H9 (cell line): ENCODE measurements at regions not wholly inside any gene's neighbourhood (a gene's known extent, or its start where the extent isn't known, plus 50 kb on each side); places are given as distances from the start of the nearest gene placed in this dataset.

Source experiments
- DNase-seq: peaks from one replicate; pipeline ENCODE4 v3.0.0-alpha.2; 2017
- H2AFZ ChIP-seq: one replicate; pipeline ENCODE4 v1.6.1; 2013; ENCODE audit warnings: mild to moderate bottlenecking, low read length, control low read depth, moderate library complexity
- H2AK5ac ChIP-seq: 2 replicates; pipeline ENCODE4 v1.6.1; 2013; ENCODE audit warnings: low read length, control low read depth, mixed read lengths; ENCODE audit not compliant: insufficient read length
- H2BK120ac ChIP-seq: one replicate; pipeline ENCODE4 v1.6.1; 2013; ENCODE audit warnings: low read depth, mild to moderate bottlenecking, low read length, control low read depth, inconsistent platforms; ENCODE audit not compliant: poor library complexity, severe bottlenecking
- H2BK12ac ChIP-seq: 2 replicates; pipeline ENCODE4 v1.6.1; 2013; ENCODE audit warnings: low read length, control low read depth, mixed read lengths, low read depth; ENCODE audit not compliant: insufficient read length
- H2BK15ac ChIP-seq: 2 replicates; pipeline ENCODE4 v1.6.1; 2013; ENCODE audit warnings: low read depth, low read length, control low read depth
- H2BK20ac ChIP-seq: one replicate; pipeline ENCODE4 v1.6.1; 2013; ENCODE audit warnings: low read depth, mild to moderate bottlenecking, low read length, control low read depth, inconsistent platforms; ENCODE audit not compliant: poor library complexity, severe bottlenecking
- H2BK5ac ChIP-seq: 2 replicates; pipeline ENCODE4 v1.6.1; 2013; ENCODE audit warnings: low read length, control low read depth, mixed read lengths; ENCODE audit not compliant: insufficient read length
- H3K14ac ChIP-seq: 2 replicates; pipeline ENCODE4 v1.6.1; 2013; ENCODE audit warnings: low read length, control low read depth; ENCODE audit not compliant: insufficient read depth
- H3K18ac ChIP-seq: 2 replicates; pipeline ENCODE4 v1.6.1; 2013; ENCODE audit warnings: low read depth, mild to moderate bottlenecking, mixed read lengths, low read length, control low read depth; ENCODE audit not compliant: insufficient read length
- H3K23ac ChIP-seq: 2 replicates; pipeline ENCODE4 v1.6.1; 2013; ENCODE audit warnings: low read length, control low read depth, mixed read lengths, low read depth; ENCODE audit not compliant: insufficient read length
- H3K23me2 ChIP-seq: 2 replicates; pipeline ENCODE4 v1.6.1; 2013; ENCODE audit warnings: low read depth, mild to moderate bottlenecking, mixed read lengths, low read length, control low read depth; ENCODE audit not compliant: insufficient read length, poor library complexity, severe bottlenecking
- H3K27ac ChIP-seq: 2 replicates; pipeline ENCODE4 v1.5.1; 2013; ENCODE audit warnings: low read length, control low read depth, mixed read lengths, low read depth; ENCODE audit not compliant: insufficient read length
- H3K27me3 ChIP-seq: 2 replicates; pipeline ENCODE4 v1.6.1; 2013; ENCODE audit warnings: low read length, control low read depth, inconsistent platforms; ENCODE audit not compliant: insufficient read depth
- H3K4ac ChIP-seq: 2 replicates; pipeline ENCODE4 v1.6.1; 2013; ENCODE audit warnings: low read depth, mild to moderate bottlenecking, control low read depth, inconsistent platforms, low read length, moderate library complexity
- H3K4me1 ChIP-seq: 2 replicates; pipeline ENCODE4 v1.6.1; 2013; ENCODE audit warnings: low read length, control low read depth, inconsistent platforms; ENCODE audit not compliant: insufficient read depth
- H3K4me2 ChIP-seq: 2 replicates; pipeline ENCODE4 v1.6.1; 2013; ENCODE audit warnings: low read length, control low read depth, mixed read lengths; ENCODE audit not compliant: insufficient read length, insufficient read depth
- H3K56ac ChIP-seq: 2 replicates; pipeline ENCODE4 v1.6.1; 2013; ENCODE audit warnings: low read depth, mild to moderate bottlenecking, mixed read lengths, low read length, control low read depth; ENCODE audit not compliant: insufficient read length
- H3K79me1 ChIP-seq: 2 replicates; pipeline ENCODE4 v1.6.1; 2013; ENCODE audit warnings: low read depth, mild to moderate bottlenecking, moderate library complexity, low read length, control low read depth, inconsistent platforms; ENCODE audit not compliant: insufficient read depth, poor library complexity, severe bottlenecking
- H3K79me2 ChIP-seq: 2 replicates; pipeline ENCODE4 v1.6.1; 2013; ENCODE audit warnings: low read length, control low read depth, inconsistent platforms; ENCODE audit not compliant: insufficient read depth
- H3K9ac ChIP-seq: 2 replicates; pipeline ENCODE4 v1.6.1; 2013; ENCODE audit warnings: low read length, control low read depth, mixed read lengths; ENCODE audit not compliant: insufficient read length; ENCODE audit errors: extremely low read depth
- H3K9me3 ChIP-seq: one replicate; pipeline ENCODE4 v1.6.1; 2013; ENCODE audit warnings: low read depth, low read length, inconsistent platforms; ENCODE audit not compliant: control insufficient read depth
- H3T11ph ChIP-seq: one replicate; pipeline ENCODE4 v1.6.1; 2013; ENCODE audit warnings: mild to moderate bottlenecking, low read length, control low read depth, inconsistent platforms
- H4K20me1 ChIP-seq: one replicate; pipeline ENCODE4 v1.6.1; 2013; ENCODE audit not compliant: control insufficient read depth, insufficient read length, insufficient read depth
- H4K5ac ChIP-seq: 2 replicates; pipeline ENCODE4 v1.6.1; 2013; ENCODE audit warnings: low read depth, mild to moderate bottlenecking, mixed read lengths, low read length, control low read depth; ENCODE audit not compliant: insufficient read length
- H4K8ac ChIP-seq: replicated peaks from 2 replicates; pipeline ENCODE4 v1.6.1; 2013; ENCODE audit warnings: low read length, control low read depth, mixed read lengths, low read depth; ENCODE audit not compliant: insufficient read length
- H4K91ac ChIP-seq: 2 replicates; pipeline ENCODE4 v1.6.1; 2013; ENCODE audit warnings: low read depth, mild to moderate bottlenecking, moderate library complexity, mixed read lengths, low read length, control low read depth; ENCODE audit not compliant: insufficient read length
- H3K27ac Mint-ChIP-seq, 3 experiments: 2 replicates in 2 of 3; 3 replicates in 1 of 3; pipeline ENCODE4 v1.8.0; 2020 to 2021; ENCODE audit warnings: mixed read lengths in 3 of 3, mild to moderate bottlenecking in 1 of 3, moderate library complexity in 1 of 3
- H3K27me3 Mint-ChIP-seq: 2 replicates; pipeline ENCODE4 v1.8.0; 2021; ENCODE audit warnings: low read depth, mild to moderate bottlenecking, moderate library complexity, mixed read lengths
- H3K36me3 Mint-ChIP-seq, 3 experiments: 2 replicates in 2 of 3; 3 replicates in 1 of 3; pipeline ENCODE4 v1.8.0; 2020 to 2021; ENCODE audit warnings: low read depth in 3 of 3, mixed read lengths in 3 of 3; ENCODE audit not compliant: insufficient read depth in 1 of 3
- H3K4me1 Mint-ChIP-seq, 2 experiments: 2 replicates each; pipeline ENCODE4 v1.8.0; 2020; ENCODE audit warnings: mixed read lengths in 2 of 2
- H3K4me3 Mint-ChIP-seq, 2 experiments: 2 replicates in 1 of 2; 3 replicates in 1 of 2; pipeline ENCODE4 v1.8.0; 2020 to 2021; ENCODE audit warnings: mild to moderate bottlenecking in 2 of 2, mixed read lengths in 2 of 2, moderate library complexity in 1 of 2
- H3K9me3 Mint-ChIP-seq, 2 experiments: 2 replicates in 1 of 2; 3 replicates in 1 of 2; pipeline ENCODE4 v1.8.0; 2020; ENCODE audit warnings: mild to moderate bottlenecking in 2 of 2, mixed read lengths in 2 of 2, moderate library complexity in 1 of 2
- WGBS: extraction: QIAGEN DNeasy Blood & Tissue Kit; methylation state at CpG from one replicate; pipeline ENCODE4 v1.1.7; 2013; ENCODE audit warnings: missing lambda C conversion rate, low lambda C conversion rate, mixed read lengths; ENCODE audit not compliant: insufficient read length; ENCODE audit errors: extremely low coverage; 5-methylcytosine and 5-hydroxymethylcytosine counted together
- TF ChIP-seq, protein P1 (sequence below): fragments of 200-600 bp; sonication (generic); conservative IDR thresholded peaks from 3 replicates; pipeline ENCODE4 v1.8.0; 2021; ENCODE audit warnings: antibody characterized with exemption, mild to moderate bottlenecking

- Histone ChIP-seq H3T11ph (no peak overlapping the region), H3K27ac (no peak overlapping the region), H2BK20ac (no peak overlapping the region), H3K4ac (no peak overlapping the region), H2BK5ac (no peak overlapping the region), H4K20me1 (no peaks in the 10 kb centered on the region), H2AK5ac (no peak overlapping the region), H3K23ac (no peak overlapping the region), H3K4me2 (no peak overlapping the region), H3K23me2 (no peaks in the 10 kb centered on the region), H3K14ac (no peak overlapping the region), H3K18ac (no peak overlapping the region), H2BK120ac (no peak overlapping the region), H3K79me2 (no peaks in the 10 kb centered on the region), H3K4me1 (no peaks in the 10 kb centered on the region), H4K8ac (no peak overlapping the region), H2BK15ac (no peak overlapping the region), H4K91ac (no peak overlapping the region), H2AFZ (no peak overlapping the region), H2BK12ac (no peak overlapping the region), H3K56ac (no peak overlapping the region), H3K27me3 (no peaks in the 10 kb centered on the region), H4K5ac (no peak overlapping the region), H3K9ac (no peak overlapping the region), H3K9me3 (no peaks in the 10 kb centered on the region), H3K79me1 (no peaks in the 10 kb centered on the region)
- DNase-seq = no peak
- Mint-ChIP-seq H3K4me1 (no peaks in the 10 kb centered on the region), H3K4me3 (no peak overlapping the region), H3K27ac (no peak overlapping the region), H3K27me3 (no peaks in the 10 kb centered on the region), H3K9me3 (no peaks in the 10 kb centered on the region), H3K36me3 (no peaks in the 10 kb centered on the region)
- TF ChIP-seq, protein P1, sequence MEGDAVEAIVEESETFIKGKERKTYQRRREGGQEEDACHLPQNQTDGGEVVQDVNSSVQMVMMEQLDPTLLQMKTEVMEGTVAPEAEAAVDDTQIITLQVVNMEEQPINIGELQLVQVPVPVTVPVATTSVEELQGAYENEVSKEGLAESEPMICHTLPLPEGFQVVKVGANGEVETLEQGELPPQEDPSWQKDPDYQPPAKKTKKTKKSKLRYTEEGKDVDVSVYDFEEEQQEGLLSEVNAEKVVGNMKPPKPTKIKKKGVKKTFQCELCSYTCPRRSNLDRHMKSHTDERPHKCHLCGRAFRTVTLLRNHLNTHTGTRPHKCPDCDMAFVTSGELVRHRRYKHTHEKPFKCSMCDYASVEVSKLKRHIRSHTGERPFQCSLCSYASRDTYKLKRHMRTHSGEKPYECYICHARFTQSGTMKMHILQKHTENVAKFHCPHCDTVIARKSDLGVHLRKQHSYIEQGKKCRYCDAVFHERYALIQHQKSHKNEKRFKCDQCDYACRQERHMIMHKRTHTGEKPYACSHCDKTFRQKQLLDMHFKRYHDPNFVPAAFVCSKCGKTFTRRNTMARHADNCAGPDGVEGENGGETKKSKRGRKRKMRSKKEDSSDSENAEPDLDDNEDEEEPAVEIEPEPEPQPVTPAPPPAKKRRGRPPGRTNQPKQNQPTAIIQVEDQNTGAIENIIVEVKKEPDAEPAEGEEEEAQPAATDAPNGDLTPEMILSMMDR = no peak
- WGBS = no CpG with 5 or more reads among the region's 1 CpG
Measured at GRCh38 chr12:45615268-45615667, 114.2 kb upstream of the ARID2 start.
